ENCODE measurements at regions not wholly inside any gene's neighbourhood (a gene's known extent, or its start where the extent isn't known, plus 50 kb on each side); places are given as distances from the start of the nearest gene placed in this dataset.

- Mint-ChIP-seq H3K27ac (no peak overlapping the region), H3K36me3 (ENCODE audit: low read depth) (no peaks in the 10 kb centered on the region), H3K4me1 (no peaks in the 10 kb centered on the region), H3K4me3 (no peak overlapping the region), H3K9me3 (peaks cover 4% of the 10 kb centered on the region), H3K27me3 (no peaks in the 10 kb centered on the region)
- no peak for DNase-seq
- CTCF ChIA-PET = no interaction called here
- ATAC-seq (ENCODE audit: low read depth) = no peak
- intact Hi-C loops (cut with micrococcal nuclease) = no loop called here
- TF ChIP-seq, protein P1, sequence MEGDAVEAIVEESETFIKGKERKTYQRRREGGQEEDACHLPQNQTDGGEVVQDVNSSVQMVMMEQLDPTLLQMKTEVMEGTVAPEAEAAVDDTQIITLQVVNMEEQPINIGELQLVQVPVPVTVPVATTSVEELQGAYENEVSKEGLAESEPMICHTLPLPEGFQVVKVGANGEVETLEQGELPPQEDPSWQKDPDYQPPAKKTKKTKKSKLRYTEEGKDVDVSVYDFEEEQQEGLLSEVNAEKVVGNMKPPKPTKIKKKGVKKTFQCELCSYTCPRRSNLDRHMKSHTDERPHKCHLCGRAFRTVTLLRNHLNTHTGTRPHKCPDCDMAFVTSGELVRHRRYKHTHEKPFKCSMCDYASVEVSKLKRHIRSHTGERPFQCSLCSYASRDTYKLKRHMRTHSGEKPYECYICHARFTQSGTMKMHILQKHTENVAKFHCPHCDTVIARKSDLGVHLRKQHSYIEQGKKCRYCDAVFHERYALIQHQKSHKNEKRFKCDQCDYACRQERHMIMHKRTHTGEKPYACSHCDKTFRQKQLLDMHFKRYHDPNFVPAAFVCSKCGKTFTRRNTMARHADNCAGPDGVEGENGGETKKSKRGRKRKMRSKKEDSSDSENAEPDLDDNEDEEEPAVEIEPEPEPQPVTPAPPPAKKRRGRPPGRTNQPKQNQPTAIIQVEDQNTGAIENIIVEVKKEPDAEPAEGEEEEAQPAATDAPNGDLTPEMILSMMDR (IDR thresholded peaks at IDR 0.05) = no peak
- POLR2A ChIA-PET = no interaction called here
Measured at GRCh38 chr19:31402529-31403316, 53.5 kb upstream of the TSHZ3 start.

- ChIA-PET CTCF (no interaction called here), POLR2A (no interaction called here)
- Mint-ChIP-seq H3K9me3 (peaks cover 4% of the 10 kb centered on the region), H3K4me3 (no peak overlapping the region), H3K27me3 (no peaks in the 10 kb centered on the region), H3K4me1 (no peaks in the 10 kb centered on the region), H3K27ac (no peak overlapping the region), H3K36me3 (ENCODE audit: low read depth) (no peaks in the 10 kb centered on the region)
- intact Hi-C loops (cut with micrococcal nuclease) = no loop called here
- ATAC-seq (ENCODE audit: low read depth) (no peak), DNase-seq (no peak)
- TF ChIP-seq, protein P1 (IDR thresholded peaks at IDR 0.05) = no peak
Measured at GRCh38 chr19:31406106-31406505, 56.9 kb upstream of the TSHZ3 start.

DNA sequence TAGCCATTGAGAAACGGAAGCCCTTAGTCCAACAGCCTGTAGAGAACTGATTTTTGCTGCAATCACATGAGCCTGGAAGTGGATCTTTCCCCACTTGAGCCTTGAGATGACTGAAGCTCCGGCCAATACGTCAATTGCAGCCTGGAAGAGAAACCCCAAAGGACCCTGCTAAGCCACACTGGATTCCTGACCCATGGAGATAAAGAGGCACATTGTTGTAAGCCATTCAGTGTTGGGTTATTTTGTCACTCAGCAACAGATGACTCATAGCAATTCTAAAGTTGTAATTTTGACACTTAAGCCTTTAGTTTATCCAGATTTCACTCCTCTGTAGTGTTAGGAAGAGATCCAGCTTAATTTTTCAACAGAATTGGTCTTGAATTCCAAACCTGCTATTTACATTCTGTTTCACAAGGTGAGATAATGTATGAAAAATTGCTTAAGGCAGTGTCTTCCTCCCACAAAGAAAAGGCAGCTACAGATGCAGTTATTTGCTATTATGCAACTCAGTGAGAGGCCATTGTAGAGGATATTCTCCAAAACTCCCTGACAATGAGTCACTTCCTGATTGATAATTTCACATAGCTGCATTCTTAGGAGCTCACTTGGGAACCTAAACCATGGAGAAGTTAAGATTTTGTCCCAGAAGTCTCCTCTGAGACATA, 59.4 kb upstream of the TSHZ3 start:
- no peak for ATAC-seq (ENCODE audit: low read depth)
- H3K27ac Mint-ChIP-seq = no peak overlapping the region
- H3K4me1 Mint-ChIP-seq = no peaks in the 10 kb centered on the region
- POLR2A ChIA-PET = no interaction called here
- intact Hi-C loops (cut with micrococcal nuclease) = no loop called here
- TF ChIP-seq, protein P1 (IDR thresholded peaks at IDR 0.05) = no peak
- DNase-seq = no peak
- peaks cover 4% of the 10 kb centered on the region for H3K9me3 Mint-ChIP-seq
- H3K36me3 Mint-ChIP-seq (ENCODE audit: low read depth) = no peaks in the 10 kb centered on the region
- no peaks in the 10 kb centered on the region for H3K27me3 Mint-ChIP-seq
- H3K4me3 Mint-ChIP-seq = no peak overlapping the region
- CTCF ChIA-PET = no interaction called here

- ATAC-seq (ENCODE audit: low read depth) (no peak), DNase-seq (no peak)
- no peak overlapping the region for H3K4me3 Mint-ChIP-seq
- no peaks in the 10 kb centered on the region for H3K4me1 Mint-ChIP-seq
- intact Hi-C loops (cut with micrococcal nuclease) = no loop called here
- POLR2A ChIA-PET = no interaction called here
- H3K9me3 Mint-ChIP-seq = peaks cover 6% of the 10 kb centered on the region
- H3K27me3 Mint-ChIP-seq = no peaks in the 10 kb centered on the region
- no peak overlapping the region for H3K27ac Mint-ChIP-seq
- CTCF ChIA-PET = no interaction called here
- TF ChIP-seq, protein P1 (IDR thresholded peaks at IDR 0.05) = no peak
- H3K36me3 Mint-ChIP-seq (ENCODE audit: low read depth) = no peaks in the 10 kb centered on the region
Measured at GRCh38 chr19:31413353-31413752, 64.1 kb upstream of the TSHZ3 start.

GRCh38 chr19:31415322-31415721, 66.1 kb upstream of the TSHZ3 start:
- H3K27me3 Mint-ChIP-seq = no peaks in the 10 kb centered on the region
- ChIA-PET CTCF (no interaction called here), POLR2A (no interaction called here)
- no peak overlapping the region for H3K4me3 Mint-ChIP-seq
- H3K36me3 Mint-ChIP-seq (ENCODE audit: low read depth) = no peaks in the 10 kb centered on the region
- H3K4me1 Mint-ChIP-seq = no peaks in the 10 kb centered on the region
- ATAC-seq (ENCODE audit: low read depth) (no peak), DNase-seq (no peak)
- intact Hi-C loops (cut with micrococcal nuclease) = no loop called here
- peaks cover 6% of the 10 kb centered on the region for H3K9me3 Mint-ChIP-seq
- no peak overlapping the region for H3K27ac Mint-ChIP-seq
- TF ChIP-seq, protein P1 (IDR thresholded peaks at IDR 0.05) = no peak
